ENCODE measurements at regions not wholly inside any gene's neighbourhood (a gene's known extent, or its start where the extent isn't known, plus 50 kb on each side); places are given as distances from the start of the nearest gene placed in this dataset.

DNA sequence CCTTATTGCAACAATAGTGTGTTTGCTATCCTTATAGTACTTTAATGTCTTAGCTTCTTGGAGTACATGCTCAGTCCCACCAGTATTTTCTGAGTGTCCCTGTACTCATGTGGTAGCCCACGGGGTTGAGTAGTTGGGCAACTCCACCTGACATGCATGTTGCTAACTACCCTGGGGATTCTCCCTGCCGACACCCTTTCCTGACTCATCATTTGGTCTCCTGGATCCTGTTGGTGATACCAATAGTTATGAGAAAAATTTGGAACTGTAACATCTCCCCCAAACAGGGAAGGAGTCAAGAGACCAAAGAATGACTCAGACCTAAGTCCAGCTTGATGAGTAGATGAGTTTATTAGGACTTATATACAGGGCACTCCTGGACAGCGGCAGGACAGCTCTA, 101.6 kb downstream of the BRMS1L start:
- TF ChIP-seq POLR2A (IDR thresholded peaks at IDR 0.05; ENCODE audit: low read depth, low read length) = no peak
- TF ChIP-seq TAF1 (IDR thresholded peaks at IDR 0.05; ENCODE audit: borderline replicate concordance, low read depth, low read length) = no peak
- no peak for TF ChIP-seq POLR2AphosphoS5 (IDR thresholded peaks at IDR 0.05; ENCODE audit: low read depth, low read length)

Data from GM12892 (cell line).